Stimulated activated CD8-positive, alpha-beta memory T cell treated with anti-CD3 and anti-CD28 coated beads, Interleukin-4, amount 100 ng/mL, for 4 hours (primary cell): ENCODE measurements at regions not wholly inside any gene's neighbourhood (a gene's known extent, or its start where the extent isn't known, plus 50 kb on each side); places are given as distances from the start of the nearest gene placed in this dataset.
"Not testable (repeated sequence)": the region's sequence is repeated elsewhere in the genome, so short reads cannot be mapped to it uniquely, and the experiment has no call there.

ENCODE experiments used
- DNase-seq, 2 donors: peaks; one replicate each; pipeline ENCODE4 v3.0.0-alpha.2; 2020; ENCODE audit warnings: low read depth in 2 of 2, low spot score in 1 of 2

DNA sequence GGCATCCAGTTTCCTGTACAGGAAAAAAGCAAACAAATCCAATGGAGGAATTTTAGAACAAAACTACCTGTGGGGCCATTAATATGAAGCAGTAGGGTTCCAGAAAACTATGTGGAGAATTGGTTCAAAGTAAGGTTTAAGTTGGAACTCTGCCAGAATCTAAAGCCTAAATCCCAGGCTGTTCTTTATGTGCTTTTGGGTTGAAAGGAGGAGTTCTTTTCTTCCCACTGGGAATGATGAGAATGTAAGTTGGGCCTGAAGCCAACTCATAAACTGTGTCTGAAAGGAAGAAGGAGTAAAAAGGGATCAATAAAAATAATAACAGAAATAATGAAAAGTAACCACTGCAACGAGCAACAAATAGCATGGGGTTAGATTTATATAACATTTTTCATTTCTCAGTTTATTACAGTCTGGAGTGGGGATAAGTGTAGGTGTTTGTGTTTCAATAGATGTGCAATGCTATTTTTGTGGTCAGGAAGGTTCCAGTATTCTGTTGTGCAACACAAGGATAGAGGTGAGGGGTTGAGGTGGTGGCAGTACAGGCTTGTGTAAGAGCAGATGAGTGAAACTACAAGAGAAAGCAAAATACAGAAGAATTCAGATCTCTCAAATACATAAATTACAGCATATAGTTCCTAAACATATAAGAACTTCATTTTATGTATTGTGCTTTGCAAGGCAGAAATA, 373.6 kb downstream of the EMP1 start:
- no peak for DNase-seq

DNA sequence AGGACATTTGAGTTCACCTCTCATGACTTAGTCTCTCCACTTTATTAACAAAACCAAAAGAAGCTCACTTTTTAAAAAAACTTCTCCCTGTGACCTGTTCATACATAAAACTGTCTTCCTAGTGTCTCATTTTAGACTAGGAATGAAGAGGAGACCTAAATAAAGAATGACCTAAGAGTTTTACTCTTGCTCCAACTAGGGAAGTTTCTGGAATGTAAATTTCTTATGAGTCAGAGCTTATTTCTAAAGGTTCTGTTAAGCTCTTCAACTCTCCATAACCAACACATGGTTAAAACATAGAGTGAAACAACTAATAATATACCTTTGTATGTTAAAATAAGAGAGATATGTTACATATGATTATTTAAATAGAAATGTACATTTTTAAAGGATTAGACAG, 369.8 kb downstream of the EMP1 start:
- DNase-seq = no peak

DNA sequence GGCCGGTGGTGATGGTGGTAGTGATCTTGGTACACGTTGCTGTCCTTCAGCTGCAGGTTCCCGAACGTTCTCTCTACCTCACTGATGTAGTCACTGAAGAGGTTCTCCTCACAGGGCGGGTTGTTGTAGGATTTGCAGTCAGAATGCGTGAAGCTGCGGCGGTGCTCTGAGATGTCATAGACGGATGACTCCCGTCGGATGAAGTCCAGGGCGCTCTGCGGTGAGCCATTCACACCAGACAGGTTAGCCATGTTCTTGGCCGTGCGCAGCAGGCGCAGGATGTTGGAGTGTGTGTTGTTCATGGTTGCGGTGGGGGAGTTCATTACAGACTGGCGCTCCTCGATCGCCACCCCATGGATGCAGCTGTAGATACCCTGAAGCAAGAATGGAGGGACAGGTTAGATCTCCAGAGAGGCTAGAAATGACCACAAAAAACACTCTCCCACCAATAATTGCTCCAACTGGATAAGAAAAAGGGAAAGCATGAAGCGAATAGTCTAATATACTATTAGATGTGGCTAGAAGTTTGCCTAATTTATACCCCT, 367.8 kb downstream of the EMP1 start:
- no peak for DNase-seq

DNA sequence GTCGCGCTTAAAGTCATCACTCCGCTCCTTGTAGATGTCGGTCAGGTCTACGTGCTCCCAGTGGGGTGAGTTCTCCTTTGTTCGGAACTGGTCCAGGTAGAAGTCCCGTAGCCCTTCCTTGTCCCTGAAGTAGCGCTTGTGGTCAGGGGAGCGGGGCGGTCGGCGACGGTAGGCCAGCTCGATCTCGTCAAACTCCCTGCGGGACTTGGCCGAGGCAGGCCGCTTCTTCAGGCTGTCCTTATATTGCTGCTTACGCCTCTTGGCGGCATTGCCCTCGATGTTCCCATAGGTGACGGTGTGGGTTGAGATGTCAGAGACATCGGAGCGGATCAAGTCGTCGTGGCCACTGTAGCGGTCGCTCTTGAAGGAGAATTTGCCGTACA, 367.2 kb downstream of the EMP1 start:
- no peak for DNase-seq

DNA sequence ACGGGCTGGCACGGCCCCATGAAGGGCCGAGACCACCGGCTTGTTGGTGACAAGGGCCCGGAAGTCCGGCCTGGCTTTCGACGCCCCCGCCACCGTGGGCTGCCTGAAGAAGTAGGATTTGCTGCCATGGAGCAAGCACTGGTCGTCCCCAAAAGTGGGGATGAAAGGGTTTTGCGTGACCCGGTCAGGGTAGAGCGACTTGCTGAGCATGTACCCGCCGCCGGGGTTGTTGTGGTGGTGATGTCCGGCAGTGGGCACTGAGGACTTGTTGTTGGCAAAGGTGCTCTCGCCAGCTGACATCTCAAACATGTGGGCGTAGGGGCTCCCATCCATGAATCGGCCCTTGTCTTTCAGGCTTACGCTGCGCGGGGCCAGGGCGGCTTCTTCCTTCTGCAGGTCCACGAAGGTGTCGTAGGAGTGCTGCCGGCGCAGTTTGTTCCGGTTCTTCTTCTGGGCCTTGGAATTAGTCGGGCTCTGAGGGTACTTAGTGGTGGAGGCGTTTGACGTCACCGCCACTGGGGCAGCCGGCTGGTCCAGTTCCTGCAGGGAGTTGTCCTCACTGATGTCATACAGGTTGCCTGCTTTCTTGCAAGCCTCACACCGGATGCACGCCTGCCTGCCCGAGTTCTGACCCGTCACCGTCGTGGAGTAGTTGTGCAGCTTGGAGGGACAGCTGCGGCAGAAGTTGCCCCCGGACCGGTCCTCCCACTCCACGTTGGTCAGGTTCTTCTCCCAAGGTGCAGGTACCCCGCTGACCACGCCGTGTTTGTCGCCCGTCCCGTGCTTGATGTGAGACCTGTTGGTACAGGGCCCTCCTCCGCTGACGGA, 366.6 kb downstream of the EMP1 start:
- no peak for DNase-seq

DNA sequence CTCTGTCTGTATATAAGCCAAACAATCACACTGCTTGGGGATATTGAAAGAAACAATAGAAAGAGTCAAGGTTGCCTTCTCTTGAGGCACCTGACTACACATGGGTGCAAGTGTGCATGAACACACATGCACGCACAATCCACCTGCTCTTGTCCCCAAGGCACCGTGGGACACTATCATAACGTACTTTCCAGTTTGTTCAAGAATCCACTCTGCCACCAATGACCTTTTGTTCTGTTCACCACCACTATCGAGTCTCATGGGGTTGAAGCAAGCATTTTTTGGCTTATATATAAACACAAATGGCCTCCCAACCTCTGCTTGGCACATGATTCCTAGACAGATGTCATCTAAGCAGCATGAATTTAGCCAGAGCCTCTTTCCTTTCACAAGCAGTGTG, 365.4 kb downstream of the EMP1 start:
- DNase-seq = no peak

DNA sequence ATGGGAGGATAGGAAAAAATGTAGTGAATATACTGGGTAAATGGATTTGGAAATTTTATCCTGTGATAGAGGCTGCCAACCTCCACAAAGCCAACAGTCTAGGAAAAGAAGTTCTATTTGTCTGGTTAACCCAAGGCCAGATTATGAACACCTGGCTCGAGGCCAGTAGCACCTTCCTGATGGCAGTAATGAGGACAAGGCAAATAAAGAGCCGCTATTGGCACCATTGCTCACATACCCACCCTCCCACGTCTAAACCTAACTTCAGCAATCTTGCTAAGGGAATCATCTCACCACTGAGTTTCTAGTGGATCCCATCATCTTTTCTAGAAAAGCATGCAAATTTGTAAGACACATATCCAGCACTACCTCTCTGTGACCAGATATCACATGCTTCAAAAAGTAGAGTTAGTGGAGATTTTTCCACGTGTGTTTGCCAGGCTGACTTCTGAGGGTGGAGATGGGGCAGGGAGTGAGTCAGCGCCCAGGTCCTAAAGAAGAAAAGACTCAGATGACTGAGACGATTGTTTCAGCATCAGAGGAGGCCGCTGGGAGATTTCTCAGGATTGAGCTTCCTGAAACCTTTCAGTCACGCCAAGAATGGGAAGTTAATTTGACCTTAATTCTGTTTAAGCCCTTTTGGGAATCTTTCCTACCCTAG, 362.9 kb downstream of the EMP1 start:
- no peak for DNase-seq

DNA sequence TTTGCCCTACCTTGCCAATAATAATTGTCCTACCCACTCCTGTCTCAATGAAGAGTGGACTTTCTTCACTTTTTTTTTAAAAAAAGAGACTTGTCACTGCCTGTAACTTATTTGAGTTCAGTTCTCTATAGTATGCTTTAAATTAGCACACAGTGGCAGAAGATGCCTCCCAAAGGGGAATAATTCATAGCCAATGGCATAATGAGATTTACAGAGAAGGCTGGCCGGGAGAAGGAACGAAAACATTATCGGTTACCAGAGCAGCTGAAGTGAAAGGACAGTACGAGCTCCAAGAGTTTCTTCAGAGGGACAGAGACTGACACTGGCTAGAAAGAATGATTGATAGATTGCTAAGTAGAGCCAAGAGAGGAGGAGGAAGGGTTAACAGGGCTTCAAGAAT, 356.3 kb downstream of the EMP1 start:
- DNase-seq = no peak

DNA sequence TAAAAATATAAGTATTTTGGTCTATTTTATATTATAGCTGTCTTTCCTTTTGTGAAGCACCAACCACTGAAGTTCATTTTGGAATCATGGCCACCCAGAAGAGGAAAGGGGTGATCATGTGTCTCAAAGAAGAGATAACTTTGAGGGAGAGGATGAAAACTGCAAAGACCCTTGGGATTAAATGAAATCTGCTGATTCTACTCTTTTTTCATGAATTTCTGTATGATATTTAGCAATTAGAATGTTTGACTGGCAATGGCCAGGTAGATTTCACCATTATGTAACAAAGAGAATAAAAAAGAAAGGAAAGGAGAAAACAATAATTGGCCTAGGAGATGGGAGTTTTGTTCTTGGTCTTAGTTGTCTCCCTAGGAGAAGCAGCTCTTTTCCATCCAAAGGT, 350.8 kb downstream of the EMP1 start:
- no peak for DNase-seq

DNA sequence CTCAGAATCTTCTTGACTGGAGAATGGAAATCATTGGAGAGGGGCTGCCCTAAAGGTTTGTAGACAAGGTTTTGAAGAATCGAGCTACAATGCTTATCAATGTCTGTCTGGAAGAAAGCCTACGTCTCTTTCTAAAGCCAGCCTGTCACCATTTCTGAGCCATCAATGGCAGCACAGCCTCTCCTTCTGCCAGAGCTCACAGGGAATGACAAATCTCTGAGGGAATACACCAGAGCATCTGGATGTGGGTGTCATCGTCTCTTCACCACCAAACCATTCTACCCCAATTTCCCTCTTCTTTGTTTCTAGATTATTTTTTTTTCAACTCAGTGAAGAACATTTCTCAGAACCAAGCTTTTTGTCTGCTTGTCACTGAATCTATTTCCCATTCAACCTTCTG, 349.7 kb downstream of the EMP1 start:
- no peak for DNase-seq

DNA sequence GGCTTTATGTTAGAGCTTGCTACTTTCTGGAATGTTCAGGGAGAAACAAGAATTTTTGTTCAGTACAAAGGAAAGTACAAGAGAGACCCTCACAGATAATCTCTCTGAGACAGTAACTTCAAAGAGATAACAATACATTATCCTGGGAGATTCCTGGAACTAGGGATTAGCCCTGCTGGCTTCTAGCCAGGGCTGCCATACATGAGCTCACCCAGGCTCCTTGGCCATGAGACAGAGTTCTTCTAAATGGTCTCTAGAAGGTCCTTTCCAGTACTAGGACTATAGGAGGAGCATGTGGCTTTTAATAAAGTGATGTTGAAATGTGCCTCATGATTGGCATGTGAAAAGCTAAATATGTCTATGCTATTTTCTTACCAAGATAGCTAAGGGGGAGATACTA, 342.5 kb downstream of the EMP1 start:
- no peak for DNase-seq

DNA sequence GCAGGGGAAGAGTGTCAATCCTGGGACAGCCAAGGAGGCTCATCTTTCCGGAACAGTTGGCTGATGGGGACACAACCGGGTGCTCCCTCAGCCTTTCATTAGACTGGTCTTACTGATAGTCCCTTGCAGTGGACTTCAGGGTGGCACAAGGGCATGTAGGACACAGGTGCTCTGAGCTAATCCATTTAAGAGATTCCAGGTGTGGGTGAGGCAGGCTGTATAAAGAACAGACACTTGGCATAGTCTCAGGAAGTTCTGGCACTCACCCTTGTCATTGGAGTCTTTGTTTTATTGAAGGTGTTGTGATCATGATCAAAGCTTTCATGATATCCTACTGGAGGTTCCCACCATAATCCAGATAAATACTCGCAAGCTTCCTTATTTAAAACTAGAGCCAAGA, 341.6 kb downstream of the EMP1 start:
- DNase-seq = no peak

DNA sequence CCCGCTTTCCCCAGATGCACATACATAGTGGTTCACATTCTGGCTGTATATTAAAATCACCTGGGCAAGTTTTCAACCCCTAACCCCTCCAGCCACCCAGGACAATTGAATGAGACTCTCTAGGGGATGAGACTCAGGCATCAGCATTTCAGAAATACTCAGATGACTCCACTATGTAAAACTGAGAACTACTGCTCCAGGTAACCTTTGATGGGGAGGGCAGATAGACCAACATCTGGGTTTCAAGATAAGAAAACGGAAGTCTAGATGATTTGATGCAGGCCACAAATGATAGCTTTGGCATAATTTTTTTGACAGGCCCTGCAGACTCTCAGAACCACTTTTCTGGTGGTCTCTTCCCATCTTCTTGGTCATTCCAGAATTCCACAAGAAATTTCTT, 341.1 kb downstream of the EMP1 start:
- DNase-seq = no peak

DNA sequence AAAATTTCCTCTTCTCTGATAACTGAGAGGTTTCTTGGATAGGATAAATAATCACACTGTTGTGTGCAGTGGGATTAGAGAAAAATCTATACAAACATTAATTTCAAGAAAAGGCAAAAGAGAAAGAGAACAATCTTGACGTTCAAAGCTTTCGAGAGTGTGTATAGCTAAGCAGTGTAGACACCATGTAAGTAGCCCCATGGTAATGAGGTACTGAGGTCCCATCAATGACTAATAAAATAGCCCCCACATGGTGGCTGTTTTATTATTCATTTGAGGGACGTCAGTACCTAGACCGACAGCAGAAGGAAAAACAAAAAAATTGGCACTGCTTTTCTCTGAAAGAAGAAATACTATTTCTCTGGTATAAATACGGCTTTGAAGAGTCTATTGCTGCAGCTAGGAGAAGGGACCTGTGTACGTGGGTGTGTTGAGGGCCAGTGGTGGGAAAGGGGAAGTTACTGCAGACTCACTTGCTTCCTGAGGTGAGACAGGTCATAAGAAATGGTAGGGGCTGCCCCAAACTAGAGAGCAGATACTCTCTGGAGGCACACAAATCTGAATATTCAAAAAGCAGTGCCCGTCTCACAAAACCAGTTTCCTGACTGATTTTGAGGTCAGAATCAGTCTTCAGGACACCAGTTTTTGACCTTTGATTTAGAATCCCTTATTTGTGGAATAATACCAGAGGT, 339.8 kb downstream of the EMP1 start:
- DNase-seq = no peak

DNA sequence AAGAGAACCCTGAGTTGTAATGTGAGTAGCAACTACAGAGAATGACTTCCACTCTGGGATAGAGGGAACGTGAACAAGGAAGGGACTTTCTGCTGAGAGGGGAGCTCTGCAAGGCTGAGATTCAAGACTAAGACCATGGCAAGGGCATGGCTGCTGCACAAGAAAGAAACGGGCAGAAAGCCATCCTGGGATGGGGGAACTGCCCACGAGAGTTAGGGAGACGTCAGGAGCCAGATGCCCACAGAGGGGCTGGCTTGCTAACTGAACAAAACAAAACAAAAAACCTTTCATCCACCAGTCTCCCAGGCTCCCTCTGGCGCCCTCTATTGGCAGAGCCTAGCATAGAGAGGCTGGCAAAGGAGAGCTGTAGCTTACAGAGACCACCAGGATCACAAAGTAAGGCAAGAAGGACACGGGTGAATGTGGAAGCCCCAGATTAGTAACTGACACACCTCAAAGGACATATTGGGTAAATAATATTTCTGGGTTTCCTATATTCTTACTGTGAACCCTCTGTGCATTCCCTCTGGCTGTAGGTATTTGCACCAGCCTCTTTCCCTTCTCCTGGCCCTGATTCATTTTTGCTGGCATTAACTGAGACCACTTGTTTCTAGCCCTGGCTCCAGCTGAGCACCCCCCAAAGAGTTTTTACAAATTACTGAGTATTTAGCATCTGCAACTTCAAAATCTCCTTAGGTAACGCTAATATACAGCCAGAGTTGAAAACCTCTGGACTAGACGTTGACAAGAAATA, 338.3 kb downstream of the EMP1 start:
- no peak for DNase-seq

DNA sequence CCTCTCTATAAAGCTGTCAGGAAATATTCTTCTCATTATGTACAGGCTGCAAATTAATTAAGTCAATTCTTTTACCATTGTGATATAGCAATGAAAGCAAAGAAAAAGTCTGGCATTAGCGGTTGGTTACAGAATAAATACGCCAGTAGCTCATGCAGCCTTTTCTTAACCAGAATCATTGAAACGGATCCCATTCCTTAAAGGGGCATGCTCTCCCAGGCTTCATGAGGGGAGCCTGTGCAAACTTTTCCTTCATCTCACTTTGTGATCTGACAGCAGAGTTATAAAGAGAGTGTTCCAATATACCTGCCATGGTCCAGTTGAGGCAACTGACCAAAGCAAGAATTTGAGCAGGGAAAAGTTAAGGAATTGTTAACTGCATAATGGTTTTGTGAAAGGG, 337.7 kb downstream of the EMP1 start:
- no peak for DNase-seq

DNA sequence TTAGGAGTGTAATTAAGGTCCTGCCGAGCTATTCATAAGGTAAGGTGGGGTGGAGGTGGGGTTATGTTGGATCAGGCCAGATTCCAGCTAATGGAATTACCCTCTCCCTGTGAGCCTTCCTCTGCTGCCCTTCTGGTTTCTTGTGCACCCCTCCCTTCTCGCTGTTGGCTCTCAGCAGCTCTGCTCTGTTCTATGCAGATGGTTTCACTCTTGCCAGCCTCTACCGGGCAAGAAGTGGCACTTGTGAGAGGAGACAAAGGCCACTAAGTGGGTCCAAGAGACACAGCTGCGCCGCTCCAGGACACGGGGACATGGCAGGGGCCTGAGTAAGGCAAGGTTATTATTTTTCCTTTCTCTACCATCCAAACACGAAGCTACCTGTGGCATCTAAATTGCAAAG, 334.4 kb downstream of the EMP1 start:
- DNase-seq = no peak

DNA sequence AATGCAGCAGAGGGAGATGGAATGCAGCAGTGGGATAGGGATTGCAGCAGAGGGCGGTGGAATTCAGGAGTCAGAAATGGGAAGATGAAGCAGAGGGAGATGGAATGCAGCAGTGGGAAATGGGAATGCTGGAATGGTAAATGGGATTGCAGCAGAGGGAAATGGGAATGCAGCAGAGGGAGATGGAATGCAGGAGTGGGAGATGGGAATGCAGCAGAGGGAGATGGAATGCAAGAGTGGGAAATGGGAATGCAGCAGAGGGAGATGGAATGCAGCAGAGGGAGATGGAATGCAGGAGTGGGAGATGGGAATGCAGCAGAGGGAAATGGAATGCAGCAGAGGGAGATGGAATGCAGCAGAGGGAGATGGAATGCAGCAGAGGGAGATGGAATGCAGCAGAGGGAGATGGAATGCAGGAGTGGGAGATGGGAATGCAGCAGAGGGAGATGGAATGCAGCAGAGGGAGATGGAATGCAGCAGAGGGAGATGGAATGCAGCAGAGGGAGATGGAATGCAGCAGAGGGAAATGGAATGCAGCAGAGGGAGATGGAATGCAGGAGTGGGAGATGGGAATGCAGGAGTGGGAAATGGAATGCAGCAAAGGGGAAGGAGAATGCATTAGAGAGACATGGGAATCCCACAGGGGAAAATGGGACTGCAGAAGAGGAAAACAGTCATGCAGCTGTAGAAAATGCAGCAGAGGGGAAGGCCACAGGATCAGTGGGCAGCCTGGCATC, 329.8 kb downstream of the EMP1 start:
- not testable (repeated sequence) for DNase-seq

DNA sequence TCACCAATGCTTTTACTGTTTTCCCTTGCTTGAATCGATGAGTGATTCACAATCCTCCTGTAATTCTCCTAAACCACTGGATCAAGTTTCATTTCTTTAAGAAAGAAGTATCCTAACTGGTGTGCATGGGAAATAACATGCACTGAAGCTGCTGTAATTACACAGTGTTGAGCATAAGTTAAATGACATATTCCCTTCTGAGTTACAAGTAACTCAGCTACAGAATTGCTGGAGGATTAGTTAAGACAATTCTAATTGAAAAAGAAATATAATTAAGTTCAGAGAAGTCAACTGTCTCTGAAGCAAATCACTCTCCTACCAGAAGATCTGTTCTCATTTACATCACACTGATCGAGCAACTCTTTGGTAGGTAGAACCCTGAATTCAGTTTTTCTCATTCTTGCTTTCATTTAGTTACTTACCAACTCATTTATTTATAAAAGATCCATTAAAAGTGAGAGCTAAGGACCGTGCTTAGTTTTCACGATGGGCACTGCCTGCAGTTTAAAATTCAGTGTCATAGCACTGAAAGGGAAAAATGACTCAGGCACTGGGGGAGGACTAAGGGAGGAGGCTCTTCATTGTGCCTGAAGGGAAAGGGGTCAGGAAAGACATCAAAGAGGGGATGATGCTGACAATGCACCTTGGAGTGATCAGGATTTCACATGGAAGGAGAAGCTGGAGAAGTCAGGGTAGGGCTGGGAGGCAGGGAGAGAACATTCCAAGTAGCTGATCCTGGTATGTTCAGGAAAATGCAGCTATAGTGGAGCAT, 327.2 kb downstream of the EMP1 start:
- no peak for DNase-seq
